ENCODE measurements at regions not wholly inside any gene's neighbourhood (a gene's known extent, or its start where the extent isn't known, plus 50 kb on each side); places are given as distances from the start of the nearest gene placed in this dataset.

- TF ChIP-seq, protein P1, sequence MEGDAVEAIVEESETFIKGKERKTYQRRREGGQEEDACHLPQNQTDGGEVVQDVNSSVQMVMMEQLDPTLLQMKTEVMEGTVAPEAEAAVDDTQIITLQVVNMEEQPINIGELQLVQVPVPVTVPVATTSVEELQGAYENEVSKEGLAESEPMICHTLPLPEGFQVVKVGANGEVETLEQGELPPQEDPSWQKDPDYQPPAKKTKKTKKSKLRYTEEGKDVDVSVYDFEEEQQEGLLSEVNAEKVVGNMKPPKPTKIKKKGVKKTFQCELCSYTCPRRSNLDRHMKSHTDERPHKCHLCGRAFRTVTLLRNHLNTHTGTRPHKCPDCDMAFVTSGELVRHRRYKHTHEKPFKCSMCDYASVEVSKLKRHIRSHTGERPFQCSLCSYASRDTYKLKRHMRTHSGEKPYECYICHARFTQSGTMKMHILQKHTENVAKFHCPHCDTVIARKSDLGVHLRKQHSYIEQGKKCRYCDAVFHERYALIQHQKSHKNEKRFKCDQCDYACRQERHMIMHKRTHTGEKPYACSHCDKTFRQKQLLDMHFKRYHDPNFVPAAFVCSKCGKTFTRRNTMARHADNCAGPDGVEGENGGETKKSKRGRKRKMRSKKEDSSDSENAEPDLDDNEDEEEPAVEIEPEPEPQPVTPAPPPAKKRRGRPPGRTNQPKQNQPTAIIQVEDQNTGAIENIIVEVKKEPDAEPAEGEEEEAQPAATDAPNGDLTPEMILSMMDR (IDR thresholded peaks at IDR 0.05), result no peak
- no peak for TF ChIP-seq POLR2A (IDR thresholded peaks at IDR 0.05)
Measured at GRCh38 chr10:21437770-21438382, 87.6 kb downstream of the SKIDA1 start.
